BE2C (cell line): ENCODE measurements at regions not wholly inside any gene's neighbourhood (a gene's known extent, or its start where the extent isn't known, plus 50 kb on each side); places are given as distances from the start of the nearest gene placed in this dataset.

ENCODE experiments used
- DNase-seq: peaks from one replicate; pipeline ENCODE4 v3.0.0-alpha.2; 2020
- H3K27me3 ChIP-seq: fragments of 250-450 bp; sonication (Bioruptor Pico); 2 replicates; pipeline ENCODE4 v1.5.1; 2020; ENCODE audit warnings: mild to moderate bottlenecking
- H3K36me3 ChIP-seq: fragments of 250-450 bp; sonication (Bioruptor Pico); 2 replicates; pipeline ENCODE4 v1.5.1; 2020; ENCODE audit warnings: mild to moderate bottlenecking
- H3K4me1 ChIP-seq: fragments of 250-450 bp; sonication (Bioruptor Pico); 2 replicates; pipeline ENCODE4 v1.5.1; 2020
- H3K4me3 ChIP-seq: 2 replicates; pipeline ENCODE4 v1.5.1; 2011; ENCODE audit warnings: low read depth, low read length
- H3K9me3 ChIP-seq: fragments of 250-450 bp; sonication (Bioruptor Pico); 2 replicates; pipeline ENCODE4 v1.5.1; 2020
- TF ChIP-seq, protein P1 (sequence below): IDR thresholded peaks from 2 replicates; pipeline ENCODE4 v1.5.1; 2012; ENCODE audit warnings: mild to moderate bottlenecking, low read depth, low read length

DNA sequence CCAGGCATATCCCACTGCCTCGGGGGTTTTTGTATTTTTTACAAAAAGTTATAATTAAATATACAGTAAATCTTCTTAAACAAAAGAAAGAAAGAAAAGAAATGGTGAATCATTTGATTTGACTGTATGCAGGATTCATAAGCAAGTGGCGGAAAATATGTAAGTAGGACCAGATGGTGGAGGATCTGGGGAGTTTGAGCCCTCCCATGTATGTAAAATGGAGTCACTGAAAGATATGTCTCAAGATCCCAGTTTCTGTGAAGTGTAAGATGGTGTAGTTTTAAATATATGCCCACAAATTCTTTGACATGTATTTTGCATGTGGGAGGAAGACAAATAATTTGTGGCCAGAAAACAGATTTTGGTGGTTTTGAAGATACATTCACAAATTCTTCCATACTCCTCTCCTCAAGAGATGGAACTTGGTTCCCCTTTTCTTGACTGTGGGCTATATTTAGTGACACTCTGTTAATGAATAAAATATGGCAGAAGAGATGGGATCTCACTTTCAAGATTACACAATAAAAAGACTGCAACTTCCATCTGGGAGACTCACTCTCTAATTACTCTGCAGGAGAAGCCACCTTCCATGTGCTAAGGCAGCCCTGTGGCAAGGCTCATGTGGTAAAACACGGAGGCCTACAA lies 133.6 kb upstream of the S100G start:
- Histone ChIP-seq H3K36me3 (no peaks in the 10 kb centered on the region), H3K27me3 (no peaks in the 10 kb centered on the region), H3K9me3 (no peaks in the 10 kb centered on the region), H3K4me1 (no peaks in the 10 kb centered on the region), H3K4me3 (no peak overlapping the region)
- TF ChIP-seq, protein P1, sequence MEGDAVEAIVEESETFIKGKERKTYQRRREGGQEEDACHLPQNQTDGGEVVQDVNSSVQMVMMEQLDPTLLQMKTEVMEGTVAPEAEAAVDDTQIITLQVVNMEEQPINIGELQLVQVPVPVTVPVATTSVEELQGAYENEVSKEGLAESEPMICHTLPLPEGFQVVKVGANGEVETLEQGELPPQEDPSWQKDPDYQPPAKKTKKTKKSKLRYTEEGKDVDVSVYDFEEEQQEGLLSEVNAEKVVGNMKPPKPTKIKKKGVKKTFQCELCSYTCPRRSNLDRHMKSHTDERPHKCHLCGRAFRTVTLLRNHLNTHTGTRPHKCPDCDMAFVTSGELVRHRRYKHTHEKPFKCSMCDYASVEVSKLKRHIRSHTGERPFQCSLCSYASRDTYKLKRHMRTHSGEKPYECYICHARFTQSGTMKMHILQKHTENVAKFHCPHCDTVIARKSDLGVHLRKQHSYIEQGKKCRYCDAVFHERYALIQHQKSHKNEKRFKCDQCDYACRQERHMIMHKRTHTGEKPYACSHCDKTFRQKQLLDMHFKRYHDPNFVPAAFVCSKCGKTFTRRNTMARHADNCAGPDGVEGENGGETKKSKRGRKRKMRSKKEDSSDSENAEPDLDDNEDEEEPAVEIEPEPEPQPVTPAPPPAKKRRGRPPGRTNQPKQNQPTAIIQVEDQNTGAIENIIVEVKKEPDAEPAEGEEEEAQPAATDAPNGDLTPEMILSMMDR, result no peak
- no peak for DNase-seq

DNA sequence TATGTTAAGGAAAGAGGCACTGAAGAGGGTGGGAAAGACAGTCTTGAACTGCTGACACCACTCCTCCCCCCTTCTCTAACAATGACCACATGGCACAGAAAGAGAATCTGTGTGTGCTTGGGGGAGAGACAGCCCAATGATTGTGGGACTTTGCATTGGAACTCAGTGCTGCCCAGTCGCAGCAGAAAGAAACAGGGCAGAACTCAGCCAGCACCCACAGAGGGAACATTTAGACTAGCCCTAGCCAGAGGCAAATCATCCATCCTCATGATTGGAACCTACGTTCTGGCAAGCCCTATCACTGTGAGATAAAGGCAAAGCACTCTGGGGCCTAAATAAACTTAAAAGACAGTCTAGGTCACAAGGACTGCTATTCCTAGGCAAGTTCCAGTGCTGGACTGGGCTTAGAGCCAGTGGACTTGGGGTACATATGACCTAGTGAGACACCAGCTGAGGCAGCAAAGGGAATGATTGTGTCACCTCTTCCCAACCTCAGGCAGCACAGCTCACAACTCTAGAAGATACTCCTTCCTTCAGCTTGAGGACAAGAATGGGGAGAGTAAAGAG lies 132.8 kb upstream of the S100G start:
- no peaks in the 10 kb centered on the region for H3K27me3 ChIP-seq
- no peaks in the 10 kb centered on the region for H3K9me3 ChIP-seq
- TF ChIP-seq, protein P1, result no peak
- no peaks in the 10 kb centered on the region for H3K4me1 ChIP-seq
- DNase-seq, result no peak
- no peak overlapping the region for H3K4me3 ChIP-seq
- H3K36me3 ChIP-seq, result no peaks in the 10 kb centered on the region

DNA sequence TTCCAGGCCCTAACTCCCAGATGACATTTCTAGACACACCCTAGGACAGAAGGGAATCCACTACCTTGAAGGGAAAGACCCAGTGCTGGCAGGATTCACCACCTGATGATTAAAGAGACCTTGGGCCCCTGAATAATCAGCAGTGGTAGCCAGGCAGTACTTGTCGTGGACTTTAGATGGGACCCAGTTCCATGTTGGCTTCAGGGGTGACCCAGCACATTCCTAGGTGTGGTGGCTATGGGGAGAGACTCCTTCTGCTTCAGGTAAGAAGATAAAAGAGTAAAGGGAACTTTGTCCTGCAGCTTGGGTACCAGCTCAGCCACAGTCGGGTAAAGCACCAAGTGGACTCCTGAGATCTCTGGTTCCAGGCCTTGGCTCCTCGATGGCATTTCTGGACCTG lies 131.8 kb upstream of the S100G start:
- Histone ChIP-seq H3K9me3 (no peaks in the 10 kb centered on the region), H3K4me1 (no peaks in the 10 kb centered on the region), H3K36me3 (no peaks in the 10 kb centered on the region), H3K4me3 (no peak overlapping the region), H3K27me3 (no peaks in the 10 kb centered on the region)
- TF ChIP-seq, protein P1, result no peak
- DNase-seq, result no peak

DNA sequence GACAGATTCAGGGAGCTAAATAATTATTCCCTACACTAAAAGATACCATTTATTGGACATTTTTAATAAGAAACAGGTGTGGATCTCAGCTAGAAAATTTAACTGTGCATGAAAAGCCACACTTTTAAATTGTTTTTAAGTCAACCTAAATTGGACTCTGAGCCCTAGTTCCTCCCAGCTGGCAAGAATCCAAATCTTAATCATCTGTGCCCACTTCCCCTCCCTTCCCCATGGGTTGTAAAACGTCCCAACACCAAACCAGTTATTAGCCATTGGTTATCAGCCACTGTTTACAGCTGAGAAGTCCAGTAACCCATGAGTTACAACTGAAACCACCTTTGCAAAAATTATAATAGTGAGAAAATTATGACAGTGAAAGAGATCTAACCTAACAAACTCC lies 125.6 kb upstream of the S100G start:
- Histone ChIP-seq H3K9me3 (no peaks in the 10 kb centered on the region), H3K27me3 (no peaks in the 10 kb centered on the region), H3K4me3 (no peak overlapping the region), H3K36me3 (no peaks in the 10 kb centered on the region), H3K4me1 (no peaks in the 10 kb centered on the region)
- TF ChIP-seq, protein P1, result no peak
- no peak for DNase-seq

DNA sequence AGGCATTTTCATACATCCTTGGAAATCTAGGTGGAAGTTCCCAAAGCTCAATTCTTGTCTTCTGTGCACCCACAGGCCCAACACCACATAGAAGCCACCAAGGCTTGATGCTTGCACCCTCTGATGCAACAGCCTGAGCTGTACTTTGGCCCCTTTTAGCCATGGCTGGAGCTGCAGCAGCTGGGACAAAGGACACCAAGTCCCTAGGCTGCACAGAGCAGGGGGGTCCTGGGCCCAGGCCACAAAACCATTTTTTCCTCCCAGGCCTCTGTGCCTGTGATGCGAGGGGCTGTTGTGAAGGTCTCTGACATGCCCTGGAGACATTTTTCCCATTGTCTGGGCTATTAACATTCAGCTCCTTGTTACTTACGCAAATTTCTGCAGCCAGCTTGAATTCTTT lies 124.0 kb upstream of the S100G start:
- H3K4me3 ChIP-seq, result no peak overlapping the region
- DNase-seq, result no peak
- no peaks in the 10 kb centered on the region for H3K9me3 ChIP-seq
- no peaks in the 10 kb centered on the region for H3K27me3 ChIP-seq
- no peaks in the 10 kb centered on the region for H3K36me3 ChIP-seq
- no peaks in the 10 kb centered on the region for H3K4me1 ChIP-seq
- TF ChIP-seq, protein P1, result no peak

DNA sequence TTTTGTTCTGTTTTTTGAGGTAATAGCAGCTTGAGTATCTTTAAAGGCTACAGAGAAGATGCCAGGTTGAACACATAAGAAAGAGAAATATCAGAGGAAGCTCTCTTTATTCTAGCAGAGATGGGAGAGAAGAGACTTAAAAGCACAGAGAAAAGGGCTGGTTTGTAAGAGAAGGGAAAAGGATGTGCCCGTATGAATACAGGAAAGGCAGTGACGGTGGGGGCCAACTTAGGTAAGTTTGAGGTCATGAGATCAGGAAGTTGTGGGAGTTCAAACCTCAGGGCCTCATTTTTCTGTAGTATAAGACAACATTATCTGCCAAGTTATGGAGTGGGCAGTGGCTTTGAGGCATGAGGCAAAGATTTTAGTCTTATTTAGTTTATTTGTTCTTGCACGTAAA lies 121.3 kb upstream of the S100G start:
- H3K9me3 ChIP-seq, result no peaks in the 10 kb centered on the region
- no peak for DNase-seq
- H3K36me3 ChIP-seq, result no peaks in the 10 kb centered on the region
- TF ChIP-seq, protein P1, result no peak
- H3K4me3 ChIP-seq, result no peak overlapping the region
- no peaks in the 10 kb centered on the region for H3K4me1 ChIP-seq
- no peaks in the 10 kb centered on the region for H3K27me3 ChIP-seq
